HG03460 (cell line): ENCODE measurements at regions not wholly inside any gene's neighbourhood (a gene's known extent, or its start where the extent isn't known, plus 50 kb on each side); places are given as distances from the start of the nearest gene placed in this dataset.
"Not testable (repeated sequence)": the region's sequence is repeated elsewhere in the genome, so short reads cannot be mapped to it uniquely, and the experiment has no call there.

Experiments used
- ATAC-seq: cut with Tn5 transposase; IDR thresholded peaks from one replicate; pipeline ENCODE4 v1.9.1; 2021; ENCODE audit not compliant: unreplicated experiment

DNA sequence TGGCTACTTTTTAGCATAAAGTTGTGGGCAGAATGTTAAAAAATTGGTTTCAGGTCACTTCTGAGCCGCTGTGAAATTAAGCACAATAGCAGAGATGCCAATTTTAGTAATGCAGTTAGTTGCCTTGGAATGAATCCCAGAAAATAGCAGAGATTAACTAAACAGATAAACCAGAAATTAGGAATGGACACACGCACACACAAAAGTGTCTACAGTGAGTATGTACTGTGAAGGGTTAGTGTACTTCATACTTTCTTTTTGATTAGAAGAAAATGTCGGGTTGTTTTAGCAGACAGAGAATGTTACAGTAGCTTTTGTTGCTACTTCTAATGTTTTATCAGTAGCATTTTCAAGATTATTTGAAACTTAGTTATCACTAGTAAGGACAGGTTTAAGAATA lies 106.7 kb downstream of the LEPR start:
- no peak for ATAC-seq

DNA sequence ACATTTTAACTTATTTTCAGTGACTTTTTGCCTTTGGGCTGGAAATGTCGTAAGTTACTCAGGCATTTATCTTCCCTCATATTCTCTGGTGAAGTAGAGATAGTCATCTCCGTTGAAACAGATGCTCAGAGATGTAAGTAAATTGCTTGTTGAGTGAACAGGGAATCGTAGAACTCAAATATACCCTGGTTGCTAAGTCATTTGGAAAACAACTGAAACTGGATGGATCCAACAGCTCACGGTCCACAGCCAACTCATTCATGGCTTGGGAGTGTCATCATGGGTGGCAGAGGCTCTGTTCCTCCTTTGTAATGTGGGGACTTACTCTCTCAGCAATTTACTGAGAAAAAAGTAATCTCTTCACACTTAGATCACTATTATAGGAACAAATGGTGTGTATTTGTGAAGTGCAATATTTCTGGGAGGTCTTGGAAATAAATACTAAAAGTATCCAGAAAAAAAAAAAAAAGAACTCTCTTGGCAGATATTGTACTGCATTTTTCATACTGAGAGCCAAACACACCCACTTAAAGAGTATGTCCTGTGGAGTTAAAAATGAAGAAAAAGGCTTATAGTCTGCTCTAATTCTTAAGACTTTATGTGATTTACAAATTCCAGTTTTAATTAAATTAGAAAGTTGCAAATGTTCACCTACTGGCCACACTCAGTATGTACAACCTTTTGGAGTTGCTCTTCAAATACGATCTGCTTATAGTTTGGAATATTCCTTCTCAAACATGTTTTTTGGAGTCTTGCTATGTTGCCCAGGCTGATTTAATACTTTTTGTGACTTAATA lies 107.4 kb downstream of the LEPR start:
- ATAC-seq = no peak

DNA sequence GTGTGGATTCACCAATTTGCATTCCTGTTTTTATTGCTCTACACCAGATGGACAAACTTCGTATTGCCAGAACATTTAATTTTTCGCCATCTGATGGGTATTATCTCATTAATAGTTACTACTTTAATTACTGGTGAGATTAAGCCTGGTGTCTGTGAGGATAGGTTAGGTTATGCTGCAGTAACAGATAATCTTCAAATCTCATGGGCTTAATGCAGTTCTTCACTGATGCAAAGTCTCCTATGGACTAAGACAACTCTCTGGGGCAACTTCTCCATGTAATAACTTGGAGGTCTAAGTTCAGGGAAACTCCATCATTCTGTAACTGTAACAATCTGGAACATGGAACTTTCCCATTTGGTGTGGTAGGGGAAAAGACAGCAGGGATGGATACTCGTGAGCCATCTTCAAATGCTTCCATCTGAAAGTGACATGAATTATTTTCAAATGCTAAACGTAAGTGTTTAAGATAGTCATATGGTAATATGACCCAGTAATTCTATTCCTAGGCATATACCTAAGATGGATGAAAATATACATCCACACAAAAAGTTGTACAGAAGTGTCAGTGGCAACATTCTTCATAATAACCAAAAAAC lies 111.6 kb downstream of the LEPR start:
- ATAC-seq = no peak

DNA sequence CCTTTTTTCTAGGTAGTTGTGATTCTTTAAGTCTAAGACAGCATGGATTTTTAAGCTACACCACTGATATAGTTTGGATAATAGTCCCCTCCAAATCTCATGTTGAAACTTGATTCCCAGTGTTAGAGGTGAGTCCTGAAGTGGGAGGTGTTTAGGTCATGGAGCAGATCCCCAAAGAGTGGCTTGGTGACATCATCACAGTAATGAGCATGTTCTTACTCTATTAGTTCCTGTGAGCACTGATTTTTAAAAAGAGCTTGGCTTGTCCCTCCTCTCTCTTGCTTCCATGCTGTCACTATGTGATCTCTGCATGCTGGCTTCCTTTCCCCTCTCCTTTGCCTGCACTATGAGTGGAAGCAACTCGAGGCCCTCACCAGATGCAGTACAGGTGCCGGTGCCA lies 115.5 kb downstream of the LEPR start:
- no peak for ATAC-seq

DNA sequence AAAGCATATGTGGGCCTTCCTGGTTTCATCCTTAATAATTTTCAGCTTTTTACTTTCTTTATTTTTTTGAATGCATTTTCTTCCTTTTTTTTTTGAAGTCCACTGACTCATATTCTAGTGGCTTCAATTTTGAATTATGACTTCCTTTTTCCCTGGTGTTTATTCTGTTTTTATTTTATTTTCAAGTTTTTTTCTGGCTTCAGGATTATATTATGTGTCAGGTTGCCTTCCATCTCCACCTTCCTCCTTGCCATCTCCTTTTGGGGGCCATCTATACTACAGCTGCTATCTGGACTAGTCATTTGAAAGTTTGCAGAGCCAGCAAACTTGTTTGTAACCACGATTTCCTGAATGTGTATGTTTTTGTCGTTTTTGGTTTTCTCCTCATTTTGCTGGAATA lies 117.6 kb downstream of the LEPR start:
- ATAC-seq = no peak

DNA sequence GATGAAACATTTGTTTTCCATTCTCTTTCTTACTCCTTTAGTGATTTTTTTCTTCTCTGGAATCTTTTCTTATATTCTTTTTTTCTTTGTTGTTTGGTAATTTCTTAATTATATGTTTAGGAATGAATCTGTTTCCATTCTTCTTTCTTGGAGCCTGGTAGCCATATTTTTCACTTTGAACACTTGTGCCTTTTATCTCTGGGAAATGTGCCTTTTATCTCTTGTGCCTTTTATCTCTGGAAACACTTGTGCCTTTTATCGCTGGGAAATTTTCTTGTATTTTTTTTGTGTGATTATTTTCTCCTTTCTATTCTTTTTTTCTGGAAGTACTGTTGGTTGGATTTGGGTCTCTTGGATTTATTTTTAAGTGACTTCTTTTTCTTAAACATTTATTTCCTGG lies 118.2 kb downstream of the LEPR start:
- ATAC-seq = no peak

DNA sequence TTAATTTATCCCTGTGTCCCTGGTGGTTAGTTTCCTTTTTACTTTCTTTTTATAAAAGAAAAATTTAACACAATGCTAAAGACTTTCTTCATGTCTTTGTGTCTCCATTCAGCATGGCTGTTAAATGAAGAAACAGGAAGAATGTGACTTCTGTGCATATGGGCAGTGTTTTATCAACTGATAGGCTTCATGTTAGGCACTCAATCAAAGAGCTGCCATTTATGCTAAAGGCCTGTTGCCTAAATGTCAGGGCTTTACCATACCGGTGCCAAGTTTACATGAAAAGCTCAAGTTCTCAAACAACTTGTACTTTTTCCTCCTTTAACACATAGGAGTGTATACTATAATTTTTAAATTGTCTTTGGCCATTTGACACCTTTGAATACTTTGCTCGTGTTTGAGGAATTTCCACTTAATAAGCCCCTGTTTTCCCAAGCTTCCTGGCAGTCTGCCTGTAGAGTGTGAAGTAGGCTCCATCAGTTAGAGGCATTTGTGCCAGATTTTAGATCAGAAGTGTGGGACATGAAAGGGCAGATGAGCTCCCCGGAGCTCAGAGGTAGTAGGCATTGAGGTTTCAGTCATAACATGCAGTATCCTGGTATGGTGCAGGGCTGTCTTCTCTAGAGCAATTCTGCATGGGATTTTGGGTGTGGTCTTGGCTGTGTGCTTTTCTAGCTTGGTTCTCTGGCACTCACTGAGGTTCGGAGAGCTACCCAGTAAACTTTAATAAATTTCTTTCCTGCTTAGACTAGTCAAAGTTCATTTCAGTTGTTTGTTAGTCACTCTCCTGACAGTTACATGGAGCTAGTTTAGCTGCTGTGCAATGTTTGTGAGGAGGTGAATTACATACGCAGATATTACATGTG lies 119.0 kb downstream of the LEPR start:
- no peak for ATAC-seq

DNA sequence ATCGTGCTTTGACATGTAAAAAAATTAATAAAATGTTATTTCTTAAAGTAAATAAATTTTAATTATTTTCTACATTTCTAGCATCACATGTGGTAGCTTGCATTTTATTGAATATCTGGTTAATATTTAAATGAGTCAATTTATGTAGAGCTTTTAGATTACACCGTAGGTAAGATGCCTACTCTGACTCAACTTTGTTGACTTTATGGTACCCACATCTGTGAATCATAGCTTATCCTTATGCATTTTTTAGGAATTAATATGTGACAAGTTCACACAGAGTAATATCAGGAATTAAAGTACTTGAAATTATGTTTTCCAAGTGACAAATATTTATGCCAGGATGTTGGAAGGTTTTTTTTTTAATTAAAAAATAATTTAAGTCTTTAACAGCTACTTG lies 120.7 kb downstream of the LEPR start:
- ATAC-seq = no peak

DNA sequence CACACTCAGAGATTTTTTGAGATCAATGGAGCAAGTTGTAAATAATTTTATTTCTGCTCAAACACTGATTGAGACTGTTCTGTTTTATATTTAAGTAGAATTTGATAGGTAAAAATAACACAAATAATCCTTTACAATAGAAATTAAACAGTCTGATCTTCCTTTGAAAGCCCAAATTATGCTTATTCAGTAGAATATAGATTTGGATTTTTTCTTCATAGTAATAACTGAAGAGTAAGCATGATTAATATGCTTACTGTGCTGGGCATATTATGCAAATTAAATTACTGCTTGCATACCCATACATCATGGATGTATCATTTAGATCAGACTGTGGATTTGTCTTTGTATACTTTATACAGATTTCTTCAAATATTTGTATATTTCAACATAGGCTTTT lies 121.4 kb downstream of the LEPR start:
- ATAC-seq = no peak

DNA sequence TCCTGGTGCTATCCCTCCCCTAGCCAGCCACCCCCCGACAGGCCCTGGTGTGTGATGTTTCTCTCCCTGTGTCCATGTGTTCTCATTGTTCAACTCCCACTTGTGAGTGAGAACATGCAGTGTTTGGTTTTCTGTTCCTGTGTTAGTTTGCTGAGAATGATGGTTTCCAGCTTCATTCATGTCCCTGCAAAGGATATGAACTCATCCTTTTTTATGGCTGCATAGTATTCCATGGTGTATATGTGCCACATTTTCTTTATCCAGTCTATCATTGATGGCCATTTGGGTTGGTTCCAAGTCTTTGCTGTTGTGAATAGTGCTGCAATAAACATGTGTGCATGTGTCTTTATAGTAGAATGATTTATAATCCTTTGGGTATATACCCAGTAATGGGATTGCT lies 122.1 kb downstream of the LEPR start:
- ATAC-seq = not testable (repeated sequence)

DNA sequence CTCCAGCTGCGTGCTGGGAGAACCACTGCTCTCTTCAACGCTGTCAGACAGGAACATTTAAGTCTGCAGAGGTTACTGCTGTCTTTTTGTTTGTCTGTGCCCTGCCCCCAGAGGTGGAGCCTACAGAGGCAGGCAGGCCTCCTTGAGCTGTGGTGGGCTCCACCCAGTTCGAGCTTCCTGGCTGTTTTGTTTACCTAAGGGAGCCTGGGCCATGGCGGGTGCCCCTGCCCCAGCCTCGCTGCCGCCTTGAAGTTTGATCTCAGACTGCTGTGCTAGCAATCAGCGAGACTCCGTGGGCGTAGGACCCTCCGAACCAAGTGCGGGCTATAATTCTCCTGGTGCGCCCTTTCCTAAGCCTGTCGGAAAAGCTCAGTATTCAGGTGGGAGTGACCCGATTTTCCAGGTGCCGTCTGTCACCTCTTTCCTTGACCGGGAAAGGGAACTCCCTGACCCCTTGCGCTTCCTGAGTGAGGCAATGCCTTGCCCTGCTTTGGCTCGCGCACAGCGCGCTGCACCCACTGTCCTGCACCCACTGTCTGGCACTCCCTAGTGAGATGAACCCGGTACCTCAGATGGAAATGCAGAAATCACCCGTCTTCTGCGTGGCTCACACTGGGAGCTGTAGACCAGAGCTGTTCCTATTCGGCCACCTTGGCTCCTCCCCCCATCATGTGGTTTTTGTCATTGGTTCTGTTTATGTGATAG lies 130.0 kb downstream of the LEPR start:
- ATAC-seq = not testable (repeated sequence)

DNA sequence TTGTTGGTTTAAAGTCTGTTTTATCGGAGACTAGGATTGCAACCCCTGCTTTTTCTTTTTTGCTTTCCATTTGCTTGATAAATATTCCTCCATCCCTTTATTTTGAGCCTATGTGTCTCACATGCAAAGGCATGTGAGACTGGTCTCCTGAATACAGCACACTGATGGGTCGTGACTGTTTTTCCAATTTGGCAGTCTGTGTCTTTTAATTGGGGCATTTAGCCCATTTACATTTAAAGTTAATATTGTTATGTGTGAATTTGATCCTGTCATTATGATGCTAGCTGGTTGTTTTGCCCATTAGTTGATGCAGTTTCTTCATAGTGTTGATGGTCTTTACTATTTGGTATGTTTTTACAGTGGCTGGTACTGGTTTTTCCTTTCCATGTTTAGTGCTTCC lies 132.0 kb downstream of the LEPR start:
- not testable (repeated sequence) for ATAC-seq

DNA sequence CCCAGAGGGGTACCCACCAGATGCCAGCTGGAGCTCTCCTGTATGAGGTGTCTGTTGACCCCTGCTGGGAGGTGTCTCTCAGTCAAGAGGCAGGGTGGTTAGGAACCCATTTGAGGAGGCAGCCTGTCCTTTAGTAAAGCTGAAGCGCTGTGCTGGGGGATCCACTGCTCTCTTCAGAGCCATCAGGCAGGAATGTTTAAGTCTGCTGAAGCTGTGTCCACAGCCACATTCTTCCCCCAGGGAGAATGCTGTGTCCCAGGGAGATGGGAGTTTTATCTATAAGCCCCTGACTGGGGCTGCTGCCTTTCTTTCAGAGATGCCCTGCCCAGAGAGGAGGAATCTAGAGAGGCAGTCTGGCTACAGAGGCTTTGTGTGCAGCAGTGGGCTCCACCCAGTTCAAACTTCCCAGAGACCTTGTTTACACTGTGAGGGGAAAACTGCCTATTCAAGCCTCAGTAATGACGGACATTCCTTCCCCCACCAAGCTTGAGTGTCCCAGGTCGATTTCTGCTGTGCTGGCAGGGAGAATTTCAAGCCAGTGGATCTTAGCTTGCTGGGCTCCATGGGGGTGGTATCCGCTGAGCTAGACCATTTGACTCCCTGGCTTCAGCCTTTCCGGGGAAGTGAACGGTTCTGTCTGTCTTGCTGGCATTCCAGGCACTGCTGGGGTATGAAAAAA lies 133.8 kb downstream of the LEPR start:
- not testable (repeated sequence) for ATAC-seq

DNA sequence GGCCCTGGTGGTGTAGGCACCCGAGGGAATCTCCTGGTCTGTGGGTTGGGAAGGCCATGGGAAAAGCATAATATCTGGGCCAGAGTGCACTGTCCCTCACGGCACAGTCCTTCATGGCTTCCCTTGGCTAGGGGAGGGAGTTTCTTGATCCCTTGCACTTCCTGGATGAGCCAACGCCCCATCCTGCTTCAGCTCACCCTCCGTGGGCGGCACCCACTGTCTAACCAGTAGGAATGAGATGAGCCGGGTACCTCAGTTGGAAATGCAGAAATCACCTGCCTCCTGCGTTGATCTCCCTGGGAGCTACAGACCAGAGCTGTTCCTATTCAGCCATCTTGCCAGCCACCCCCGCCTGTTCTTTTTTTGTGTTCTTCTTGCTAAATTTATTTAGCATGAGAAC lies 134.4 kb downstream of the LEPR start:
- no peak for ATAC-seq

DNA sequence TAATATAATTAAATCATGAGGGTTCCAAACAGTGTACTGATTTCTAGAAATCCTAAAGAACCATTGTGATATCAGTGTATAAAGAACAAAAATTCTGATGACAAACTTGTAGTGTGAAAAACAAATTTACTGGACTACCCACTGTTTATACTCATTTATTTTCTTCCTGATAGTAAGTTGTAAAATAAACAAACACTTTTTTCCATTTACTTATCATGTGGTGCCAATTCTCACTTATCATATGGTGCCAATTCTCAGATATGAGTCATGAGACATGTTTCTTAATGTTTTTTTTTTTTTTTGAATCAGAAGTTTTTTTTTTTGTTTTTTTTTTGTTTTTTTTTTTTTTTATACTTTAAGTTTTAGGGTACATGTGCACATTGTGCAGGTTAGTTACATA lies 137.7 kb downstream of the LEPR start:
- no peak for ATAC-seq

DNA sequence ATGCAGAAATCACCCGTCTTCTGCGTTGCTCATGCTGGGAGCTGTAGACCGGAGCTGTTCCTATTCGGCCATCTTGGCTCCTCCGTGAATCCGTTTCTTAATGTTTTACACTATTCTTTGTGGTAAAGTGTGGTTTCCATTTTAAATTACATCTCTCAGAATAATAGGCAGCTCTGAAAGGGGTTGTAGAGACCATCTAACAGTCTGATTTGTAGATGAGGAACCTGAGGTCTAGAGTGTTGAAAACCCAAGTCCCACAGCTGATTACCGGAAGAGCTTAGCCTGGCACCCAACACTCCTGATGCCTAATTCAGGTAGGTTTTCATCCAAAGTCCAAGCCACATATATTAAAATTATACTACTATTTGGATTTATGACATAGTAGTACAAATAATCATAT lies 144.0 kb downstream of the LEPR start:
- no peak for ATAC-seq

DNA sequence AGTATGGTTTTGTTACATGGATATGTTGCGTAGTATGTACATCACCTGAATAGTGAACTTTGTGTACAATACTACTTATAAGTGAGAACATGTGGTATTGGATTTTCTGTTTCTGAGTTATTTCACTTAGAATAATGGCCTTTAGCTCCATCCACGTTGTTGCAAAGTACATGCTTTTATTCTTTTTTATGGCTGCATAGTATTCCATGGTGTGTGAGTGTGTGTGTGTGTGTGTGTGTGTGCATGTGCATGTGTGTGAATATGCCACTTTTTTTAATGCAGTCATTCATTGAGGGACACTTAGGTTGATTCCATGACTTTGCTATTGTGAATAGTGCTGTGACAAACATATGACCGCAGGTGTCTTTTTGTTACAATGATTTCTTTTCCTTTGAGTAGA lies 147.8 kb downstream of the LEPR start:
- ATAC-seq = no peak

DNA sequence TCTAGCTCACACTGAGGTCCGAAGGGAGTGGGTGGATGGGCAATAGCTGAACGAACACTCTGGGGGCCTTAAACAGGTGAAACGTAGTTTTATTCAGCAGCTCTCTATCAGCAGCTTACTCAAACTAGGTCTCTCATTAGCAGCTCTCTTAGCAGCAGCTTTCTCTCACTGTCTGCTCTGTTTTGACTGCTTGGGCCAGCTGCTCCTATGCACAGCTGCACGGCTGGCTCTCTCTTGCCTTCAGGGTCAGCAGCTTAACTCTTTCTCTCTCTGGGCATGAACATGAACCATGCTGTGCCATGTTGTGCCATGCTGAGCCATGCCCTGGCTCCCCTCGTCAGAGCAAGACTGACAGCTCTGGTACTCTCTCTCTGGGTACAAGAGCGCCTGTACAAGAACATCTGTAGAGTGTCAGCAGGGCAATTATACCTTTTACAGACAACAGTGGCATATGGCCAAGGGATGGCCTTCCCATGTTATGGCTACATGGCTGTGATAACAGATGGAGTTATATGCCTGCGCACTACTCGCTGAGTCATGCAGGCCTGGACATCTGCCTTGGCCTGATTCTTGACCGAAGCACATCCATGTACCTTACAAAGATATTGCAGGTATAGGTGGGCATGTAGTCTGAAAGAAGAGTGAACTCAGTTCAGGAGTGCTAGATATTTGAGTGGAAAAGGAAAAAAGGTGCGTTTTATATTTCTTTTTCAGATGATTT lies 152.4 kb downstream of the LEPR start:
- no peak for ATAC-seq

DNA sequence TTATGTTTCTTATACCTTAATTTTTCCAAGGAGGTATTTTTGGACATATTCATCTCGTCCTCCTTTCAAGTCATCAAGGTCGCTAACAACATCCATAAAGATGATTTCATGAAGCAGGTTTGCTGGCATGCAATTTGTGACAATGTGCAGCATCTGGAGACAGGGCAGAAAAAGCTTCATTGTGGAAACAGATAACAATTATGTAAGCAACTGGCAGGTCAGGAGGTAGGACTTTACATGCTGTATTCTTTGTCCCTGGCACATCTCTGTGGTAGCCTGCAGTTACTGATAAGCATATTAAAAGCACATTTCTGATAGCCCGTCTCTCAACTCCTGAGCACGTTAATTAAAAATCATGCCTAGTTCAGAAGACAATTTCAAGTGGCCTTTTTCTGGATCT lies 156.8 kb downstream of the LEPR start:
- no peak for ATAC-seq

DNA sequence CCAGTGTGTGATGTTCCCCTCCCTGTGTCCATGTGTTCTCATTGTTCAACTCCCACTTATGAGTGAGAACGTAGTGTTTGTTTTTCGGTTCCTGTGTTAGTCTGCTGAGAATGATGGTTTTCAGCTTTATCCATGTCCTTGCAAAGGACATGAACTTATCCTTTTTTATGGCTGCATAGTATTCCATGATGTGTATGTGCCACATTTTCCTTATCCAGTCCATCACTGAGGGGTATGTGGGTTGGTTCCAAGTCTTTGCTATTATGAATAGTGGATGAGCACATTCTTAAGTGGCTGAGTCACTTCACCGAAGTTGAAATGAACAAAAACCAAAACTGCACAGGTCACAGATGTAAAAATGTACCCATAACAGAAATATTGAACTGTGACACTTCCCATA lies 157.5 kb downstream of the LEPR start:
- ATAC-seq = not testable (repeated sequence)
